GM21423 (cell line): ENCODE measurements at regions not wholly inside any gene's neighbourhood (a gene's known extent, or its start where the extent isn't known, plus 50 kb on each side); places are given as distances from the start of the nearest gene placed in this dataset.
"Not testable (repeated sequence)": the region's sequence is repeated elsewhere in the genome, so short reads cannot be mapped to it uniquely, and the experiment has no call there.

ENCODE experiments used
- ATAC-seq: cut with Tn5 transposase; IDR thresholded peaks from one replicate; pipeline ENCODE4 v1.9.1; 2021; ENCODE audit warnings: mild to moderate bottlenecking, moderate library complexity; ENCODE audit not compliant: unreplicated experiment

GRCh38 chr4:184906480-184907097, 80.8 kb upstream of the ACSL1 start:
- ATAC-seq, result no peak

- no peak for ATAC-seq
Observed at GRCh38 chr4:184907216-184907615, 81.4 kb upstream of the ACSL1 start.

GRCh38 chr4:184907810-184908209, 82.0 kb upstream of the ACSL1 start:
- no peak for ATAC-seq

- no peak for ATAC-seq
Observed at GRCh38 chr4:184911310-184911709, 85.5 kb upstream of the ACSL1 start.

GRCh38 chr4:184913356-184914143, 87.8 kb upstream of the ACSL1 start:
- no peak for ATAC-seq

GRCh38 chr4:184918799-184919198, 93.0 kb upstream of the ACSL1 start:
- ATAC-seq, result not testable (repeated sequence)

GRCh38 chr4:184921456-184921855, 95.7 kb upstream of the ACSL1 start:
- ATAC-seq, result no peak

- no peak for ATAC-seq
Observed at GRCh38 chr4:184922301-184922700, 96.0 kb upstream of the HELT start.

- no peak for ATAC-seq
Observed at GRCh38 chr4:184924516-184924915, 93.8 kb upstream of the HELT start.

- no peak for ATAC-seq
Observed at GRCh38 chr4:184929476-184929875, 88.8 kb upstream of the HELT start.

- no peak for ATAC-seq
Observed at GRCh38 chr4:184930026-184930425, 88.3 kb upstream of the HELT start.

- ATAC-seq, result no peak
Observed at GRCh38 chr4:184932343-184932742, 85.9 kb upstream of the HELT start.

GRCh38 chr4:184933311-184933710, 85.0 kb upstream of the HELT start:
- no peak for ATAC-seq

- ATAC-seq, result no peak
Observed at GRCh38 chr4:184934184-184934583, 84.1 kb upstream of the HELT start.

- no peak for ATAC-seq
Observed at GRCh38 chr4:184934961-184935360, 83.3 kb upstream of the HELT start.

GRCh38 chr4:184936071-184936470, 82.2 kb upstream of the HELT start:
- no peak for ATAC-seq

GRCh38 chr4:184937030-184937710, 81.1 kb upstream of the HELT start:
- ATAC-seq, result no peak

GRCh38 chr4:184937745-184938144, 80.5 kb upstream of the HELT start:
- ATAC-seq, result no peak

GRCh38 chr4:184938871-184939270, 79.4 kb upstream of the HELT start:
- no peak for ATAC-seq

- ATAC-seq, result no peak
Observed at GRCh38 chr4:184939978-184940377, 78.3 kb upstream of the HELT start.

- no peak for ATAC-seq
Observed at GRCh38 chr4:184940500-184940899, 77.8 kb upstream of the HELT start.
